ENCODE measurements at regions not wholly inside any gene's neighbourhood (a gene's known extent, or its start where the extent isn't known, plus 50 kb on each side); places are given as distances from the start of the nearest gene placed in this dataset.

DNA sequence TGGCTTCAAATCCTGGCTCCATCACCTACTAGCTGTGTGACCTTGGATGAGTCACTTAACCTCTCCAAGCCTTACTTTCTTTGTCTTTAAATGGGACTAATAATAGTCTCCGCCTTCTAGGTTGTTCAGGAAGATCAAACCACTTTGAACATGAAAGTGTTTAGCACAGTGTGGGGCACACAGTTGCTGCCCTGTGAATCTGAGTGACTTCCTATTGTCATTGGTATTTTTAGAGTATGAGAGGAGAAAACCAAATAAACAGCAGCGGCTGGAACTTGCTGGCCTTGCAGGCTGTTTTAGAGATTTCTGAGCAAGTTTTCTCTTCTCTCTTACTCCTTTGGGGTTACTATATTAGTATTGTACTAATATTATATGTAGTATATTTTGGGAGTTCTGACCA is 120.7 kb upstream of the MYL2 start:
- Mint-ChIP-seq H3K27ac (no peak overlapping the region), H3K9me3 (no peaks in the 10 kb centered on the region), H3K4me3 (no peak overlapping the region), H3K27me3 (peaks cover 54% of the 10 kb centered on the region), H3K4me1 (ENCODE audit: unreplicated experiment) (peaks cover under 1% of the 10 kb centered on the region), H3K36me3 (no peaks in the 10 kb centered on the region)
- TF ChIP-seq CTCF (conservative IDR thresholded peaks at IDR 0.05) = no peak
- no peak for DNase-seq (ENCODE audit: extremely low spot score, unreplicated experiment)

- H3K36me3 Mint-ChIP-seq = no peaks in the 10 kb centered on the region
- no peak overlapping the region for H3K4me3 Mint-ChIP-seq
- H3K9me3 Mint-ChIP-seq = no peaks in the 10 kb centered on the region
- H3K27ac Mint-ChIP-seq = no peak overlapping the region
- no peak for TF ChIP-seq CTCF (conservative IDR thresholded peaks at IDR 0.05)
- peaks cover 58% of the 10 kb centered on the region for H3K27me3 Mint-ChIP-seq
- DNase-seq (ENCODE audit: extremely low spot score, unreplicated experiment) = no peak
- peaks cover 4% of the 10 kb centered on the region for H3K4me1 Mint-ChIP-seq (ENCODE audit: unreplicated experiment)
Observed at GRCh38 chr12:111040690-111041089, 120.3 kb upstream of the MYL2 start.

DNA sequence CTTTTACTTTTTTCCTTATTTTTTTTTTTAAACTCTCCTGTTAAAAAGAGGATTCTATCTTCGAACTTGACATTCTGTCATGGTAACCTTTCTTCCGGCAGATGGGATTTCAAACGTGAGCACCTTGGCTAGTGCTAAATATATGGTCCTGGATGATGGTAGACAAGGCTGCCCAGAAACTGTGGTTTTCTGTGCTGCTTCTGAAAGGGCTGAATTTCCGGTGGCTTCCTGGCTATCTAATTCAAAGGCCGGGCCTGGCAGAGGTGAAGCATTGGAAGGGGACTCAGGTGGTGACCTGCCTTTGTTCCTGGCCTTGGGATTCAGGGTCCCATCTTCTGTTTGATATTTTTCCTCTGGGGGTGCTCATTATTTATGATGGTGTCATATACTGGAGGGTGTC is 118.6 kb upstream of the MYL2 start:
- DNase-seq (ENCODE audit: extremely low spot score, unreplicated experiment) = no peak
- no peak for TF ChIP-seq CTCF (conservative IDR thresholded peaks at IDR 0.05)
- Mint-ChIP-seq H3K27me3 (peaks cover 60% of the 10 kb centered on the region), H3K9me3 (no peaks in the 10 kb centered on the region), H3K36me3 (no peaks in the 10 kb centered on the region), H3K4me3 (no peak overlapping the region), H3K27ac (no peak overlapping the region), H3K4me1 (ENCODE audit: unreplicated experiment) (peaks cover 6% of the 10 kb centered on the region)

DNA sequence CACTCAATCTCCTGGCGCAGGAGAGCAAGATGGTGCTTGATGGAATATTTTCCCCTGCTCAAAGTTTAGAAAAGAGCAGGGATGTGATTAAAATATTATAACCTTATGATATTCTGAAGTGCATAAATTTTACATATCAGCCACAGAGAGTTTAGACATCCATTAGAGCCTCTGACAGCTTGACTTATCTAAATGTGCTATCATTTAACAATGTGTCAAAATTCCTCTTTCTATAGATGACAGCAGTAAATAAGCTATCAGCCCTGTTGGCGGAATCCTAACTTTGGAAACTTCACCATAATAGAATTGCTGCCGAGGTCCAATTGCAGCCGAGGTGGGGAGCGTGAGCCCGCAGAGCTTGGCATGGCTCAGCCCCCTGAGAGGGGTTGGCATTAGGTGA is 117.7 kb upstream of the MYL2 start:
- H3K36me3 Mint-ChIP-seq = no peaks in the 10 kb centered on the region
- no peak overlapping the region for H3K4me3 Mint-ChIP-seq
- DNase-seq (ENCODE audit: extremely low spot score, unreplicated experiment) = no peak
- no peak overlapping the region for H3K27ac Mint-ChIP-seq
- TF ChIP-seq CTCF (conservative IDR thresholded peaks at IDR 0.05) = no peak
- no peaks in the 10 kb centered on the region for H3K9me3 Mint-ChIP-seq
- peaks cover 6% of the 10 kb centered on the region for H3K4me1 Mint-ChIP-seq (ENCODE audit: unreplicated experiment)
- H3K27me3 Mint-ChIP-seq = peaks cover 53% of the 10 kb centered on the region

DNA sequence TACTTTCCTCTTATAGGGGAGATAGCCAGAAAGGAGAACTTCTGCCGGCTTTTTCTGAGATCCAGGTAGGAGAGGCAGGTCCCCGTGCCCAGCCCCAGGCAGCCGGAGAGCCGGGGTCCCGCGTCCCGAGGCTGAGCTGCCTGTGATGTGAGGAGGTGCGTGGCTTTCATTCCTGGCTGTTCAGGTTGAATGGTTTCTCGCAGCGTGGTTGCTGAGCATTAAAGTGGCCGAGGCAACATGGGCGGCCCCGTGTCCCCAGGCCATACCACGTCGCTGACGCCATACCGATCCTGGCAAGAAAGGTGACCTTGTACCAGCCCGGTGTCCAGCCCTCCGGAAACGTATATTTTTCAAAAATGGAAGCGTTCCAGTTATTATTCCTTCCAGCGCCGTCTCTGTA is 116.7 kb upstream of the MYL2 start:
- no peak for DNase-seq (ENCODE audit: extremely low spot score, unreplicated experiment)
- H3K27ac Mint-ChIP-seq = no peak overlapping the region
- TF ChIP-seq CTCF (conservative IDR thresholded peaks at IDR 0.05) = no peak
- H3K36me3 Mint-ChIP-seq = no peaks in the 10 kb centered on the region
- no peaks in the 10 kb centered on the region for H3K9me3 Mint-ChIP-seq
- peak overlapping the region; percentile 29 for H3K4me3 Mint-ChIP-seq
- peaks cover 6% of the 10 kb centered on the region for H3K4me1 Mint-ChIP-seq (ENCODE audit: unreplicated experiment)
- peaks cover 62% of the 10 kb centered on the region for H3K27me3 Mint-ChIP-seq

All from type B pancreatic cell (in vitro differentiated cells).